GM18507 (cell line): ENCODE measurements at regions not wholly inside any gene's neighbourhood (a gene's known extent, or its start where the extent isn't known, plus 50 kb on each side); places are given as distances from the start of the nearest gene placed in this dataset.

Source experiments
- DNase-seq: peaks from one replicate; pipeline ENCODE4 v3.0.0; 2011; ENCODE audit warnings: low read depth; ENCODE audit not compliant: insufficient read length; ENCODE audit errors: extremely low spot score
- FAIRE-seq: peaks from 2 replicates; lab custom pipeline; 2011; peaks lifted over from hg19 to GRCh38; lab: Jason Lieb, UNC

DNA sequence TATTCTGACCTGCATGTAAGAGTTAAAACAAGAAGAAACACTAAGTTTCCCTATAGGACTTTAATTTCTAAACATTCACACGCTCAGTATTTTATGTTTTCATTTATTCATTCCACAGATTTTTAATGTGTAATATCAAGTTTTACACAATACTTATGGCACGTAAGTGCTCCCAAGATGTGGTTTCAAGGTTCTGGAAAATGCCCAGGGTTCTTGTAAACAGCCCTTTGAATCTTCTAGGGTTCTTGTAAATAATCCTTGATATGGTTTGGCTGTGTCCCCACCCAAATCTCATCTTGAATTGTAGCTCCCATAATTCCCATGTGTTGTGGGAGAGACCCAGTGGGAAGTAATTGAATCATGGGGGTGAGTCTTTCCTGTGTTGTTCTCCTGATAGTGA lies 383.0 kb downstream of the TXNL1 start:
- DNase-seq, result no peak
- no peak for FAIRE-seq

DNA sequence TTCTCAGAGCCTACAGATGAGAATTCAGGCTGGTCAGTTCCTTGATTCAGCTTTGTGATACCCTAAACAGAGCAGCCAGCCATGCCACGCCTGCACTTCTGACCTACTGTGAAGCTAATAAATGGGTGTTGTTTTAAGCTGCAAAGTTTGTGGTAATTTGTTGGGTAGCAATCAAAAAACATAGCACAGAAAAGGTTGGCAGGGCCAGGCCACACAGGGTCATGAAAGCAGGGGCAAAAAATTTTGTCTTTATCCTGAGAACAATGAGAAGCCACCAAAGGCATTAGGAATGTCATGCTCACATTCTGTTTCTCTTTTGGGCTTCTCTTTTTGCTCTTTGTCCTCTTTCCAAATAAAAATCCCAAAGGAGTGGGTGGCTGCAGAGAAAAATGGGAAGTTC lies 385.9 kb downstream of the TXNL1 start:
- no peak for FAIRE-seq
- DNase-seq, result no peak

DNA sequence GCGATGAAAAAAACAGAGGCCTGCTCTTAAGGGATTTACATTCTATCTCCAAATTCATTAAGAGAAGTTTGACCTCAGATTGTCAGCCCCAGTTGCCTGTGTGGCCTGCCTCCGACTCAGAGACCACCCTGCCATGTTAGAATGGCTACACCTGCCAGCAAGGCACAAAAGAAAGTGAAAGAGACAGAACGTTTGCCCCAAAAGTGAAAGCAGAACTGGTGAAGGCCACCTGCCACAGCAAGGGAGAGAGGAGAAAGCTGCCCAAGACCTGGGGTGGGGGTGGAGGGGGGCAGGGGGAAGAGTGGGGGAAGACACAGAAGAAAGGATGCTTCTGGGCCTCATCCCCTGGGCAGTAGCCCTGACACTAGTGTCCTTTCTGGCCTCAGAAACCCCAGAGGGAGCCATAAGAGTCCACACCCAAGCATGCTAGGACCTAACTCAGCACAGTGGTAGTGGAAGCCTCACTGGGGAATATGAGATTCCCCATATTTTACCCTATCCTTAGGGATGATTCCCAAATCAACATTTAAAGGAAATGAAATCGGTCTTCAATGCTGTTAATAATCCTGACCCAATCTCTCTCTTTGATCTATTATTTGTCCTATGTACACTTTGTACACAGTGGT lies 389.7 kb downstream of the TXNL1 start:
- FAIRE-seq (peak; percentile 68), DNase-seq (peak; percentile 17)

DNA sequence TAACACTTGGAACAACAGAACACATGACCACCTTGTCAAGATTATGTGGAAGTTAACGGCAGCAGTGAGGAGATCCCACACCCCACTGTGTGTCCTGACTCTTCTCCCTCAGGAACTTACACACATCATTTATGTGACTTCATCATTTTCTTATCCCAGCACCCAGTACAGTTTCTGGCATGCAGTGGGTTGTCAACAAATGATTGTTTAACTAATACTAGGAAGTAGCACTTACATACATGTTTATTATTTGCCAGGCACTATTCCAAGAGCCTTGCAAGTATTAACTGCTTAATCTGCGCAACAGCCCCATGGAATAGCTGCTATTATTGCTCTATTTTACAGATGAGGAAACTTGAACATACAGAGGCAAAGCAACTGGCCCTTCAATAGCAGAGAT lies 391.5 kb downstream of the TXNL1 start:
- FAIRE-seq, result no peak
- DNase-seq, result no peak

DNA sequence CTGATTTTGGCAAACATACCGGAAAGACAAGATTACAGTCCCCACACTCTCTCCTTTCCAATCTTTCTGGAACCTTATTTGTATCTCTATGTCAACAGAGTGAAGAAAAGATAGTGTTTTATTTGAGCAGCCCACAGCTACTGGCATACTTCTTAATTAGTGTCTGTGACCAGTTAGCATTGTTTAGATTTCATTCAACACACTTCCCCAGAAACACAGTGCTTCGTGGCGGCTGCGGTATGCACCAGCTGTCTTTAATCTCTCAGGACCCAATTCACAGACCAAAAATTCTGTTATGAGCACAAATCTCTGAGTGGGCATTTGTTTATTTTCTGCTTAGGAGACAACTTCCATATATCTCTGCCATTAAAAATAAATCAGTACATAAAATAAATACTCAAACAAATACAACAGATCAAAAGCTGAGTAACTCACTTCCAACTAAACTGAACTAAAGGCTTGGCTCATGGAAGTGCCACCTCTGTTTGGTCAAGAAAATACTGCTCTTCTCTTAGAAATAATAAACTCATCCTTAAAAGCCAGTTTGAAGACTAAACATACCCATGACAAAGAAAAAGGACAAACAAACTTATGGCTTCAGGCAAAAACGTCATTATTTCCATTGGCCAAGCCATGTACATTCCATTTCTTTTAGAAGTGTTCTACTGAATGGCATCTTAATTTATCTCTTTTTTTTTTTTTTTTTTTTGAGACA lies 392.4 kb downstream of the TXNL1 start:
- DNase-seq, result no peak

DNA sequence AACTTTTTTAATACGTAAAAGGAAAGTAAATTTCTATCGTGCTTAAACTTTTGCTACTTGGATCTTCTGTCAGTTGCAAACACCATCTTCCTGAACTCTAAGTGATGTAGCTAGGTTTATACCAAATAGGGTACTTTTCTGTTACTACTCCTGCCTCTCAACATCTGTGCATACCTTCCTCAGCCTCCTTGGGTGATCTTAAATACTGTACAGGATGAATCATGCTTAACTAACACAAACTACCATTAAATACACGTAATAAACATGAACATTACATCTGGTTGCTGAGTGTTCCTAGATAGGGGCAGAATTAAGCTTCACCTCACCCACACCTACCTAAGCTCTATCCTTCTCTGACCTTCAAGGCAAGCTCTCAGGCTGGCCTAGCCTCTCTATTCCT lies 398.0 kb downstream of the TXNL1 start:
- DNase-seq, result no peak
- no peak for FAIRE-seq

More for the DNA sequence above, 392.4 kb downstream of the TXNL1 start:
- FAIRE-seq, result no peak

DNA sequence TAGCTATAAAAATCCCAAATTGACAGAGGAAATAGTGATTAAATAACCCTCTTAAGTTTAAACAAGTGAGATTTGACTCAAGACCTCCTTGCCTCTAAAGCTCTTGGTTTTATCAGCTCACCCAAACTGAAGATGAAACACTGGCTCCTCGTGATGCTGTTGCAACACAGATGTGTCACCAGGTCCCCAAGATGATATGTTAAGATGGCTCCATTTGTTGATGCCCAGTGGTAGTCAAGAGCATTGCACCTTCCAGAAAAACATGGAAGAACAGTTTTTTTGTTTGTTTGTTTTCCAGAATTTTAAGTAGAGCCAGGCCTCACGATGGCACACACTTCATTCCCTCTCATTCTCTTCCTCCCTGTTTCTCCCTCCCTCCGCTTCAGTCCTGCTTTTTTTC lies 399.8 kb downstream of the TXNL1 start:
- FAIRE-seq (no peak), DNase-seq (no peak)

DNA sequence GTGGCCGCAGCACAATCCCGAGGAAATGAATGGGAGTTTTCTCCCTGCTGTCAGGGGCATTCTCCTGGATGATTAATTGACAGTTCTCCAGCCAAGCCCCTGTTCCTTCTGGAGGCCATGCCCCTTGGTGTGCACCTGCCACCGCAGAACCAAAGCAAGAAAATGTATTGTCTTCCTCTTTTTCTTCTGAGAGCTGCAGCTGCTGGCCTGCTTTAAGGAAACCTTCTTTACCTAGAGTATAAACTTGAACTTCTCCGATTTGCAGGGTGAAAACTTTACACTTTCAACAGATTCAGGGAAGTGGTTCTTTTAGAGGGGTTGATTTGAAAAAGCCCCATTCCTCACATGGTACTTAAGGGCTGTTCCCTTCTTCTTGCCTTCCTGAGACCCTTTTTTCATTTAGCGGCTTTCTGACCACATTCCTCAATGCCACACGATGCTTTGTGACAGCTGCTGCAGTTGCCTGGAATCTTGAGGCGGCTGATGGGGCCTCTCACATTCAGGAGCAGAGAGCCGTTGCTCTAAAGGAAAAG lies 402.8 kb downstream of the TXNL1 start:
- FAIRE-seq (no peak), DNase-seq (no peak)

DNA sequence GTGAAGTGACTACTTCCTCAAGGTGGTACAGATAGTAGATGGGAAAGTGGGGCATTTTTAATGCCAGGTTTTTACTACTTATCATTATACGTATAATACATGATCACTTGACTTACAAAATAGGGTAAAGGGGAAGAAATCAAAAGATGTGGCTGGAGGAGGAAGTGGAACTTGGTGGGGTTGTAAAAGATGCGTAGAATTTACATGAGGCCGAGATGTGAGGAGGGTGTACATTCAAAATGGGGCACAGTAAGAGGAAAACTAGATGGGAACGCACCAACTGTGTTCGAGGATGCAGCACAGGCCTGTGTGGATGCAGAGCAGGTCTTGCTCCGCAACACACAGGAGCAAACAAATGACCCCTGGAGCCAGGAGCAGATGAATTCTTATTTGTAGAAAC lies 403.3 kb downstream of the TXNL1 start:
- no peak for DNase-seq
- FAIRE-seq, result no peak

DNA sequence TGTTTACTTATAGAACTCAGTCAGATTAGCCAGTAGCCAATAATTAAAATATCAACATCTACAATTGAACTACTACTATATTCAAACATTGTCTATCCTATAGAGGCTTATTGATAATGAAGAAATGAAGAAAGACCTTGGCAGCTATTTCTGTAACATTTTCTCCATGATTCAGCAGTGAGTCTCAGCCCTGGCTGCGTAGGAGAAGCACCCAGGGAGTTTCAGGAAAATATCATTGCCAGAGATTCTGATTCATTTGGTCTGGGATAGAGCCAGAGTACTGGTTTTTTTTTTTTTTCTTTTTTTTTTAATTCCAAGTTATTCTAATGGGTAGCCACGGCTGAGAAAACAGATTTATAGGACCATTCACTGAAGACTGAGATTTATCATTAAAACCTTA lies 404.8 kb downstream of the TXNL1 start:
- FAIRE-seq (no peak), DNase-seq (no peak)

DNA sequence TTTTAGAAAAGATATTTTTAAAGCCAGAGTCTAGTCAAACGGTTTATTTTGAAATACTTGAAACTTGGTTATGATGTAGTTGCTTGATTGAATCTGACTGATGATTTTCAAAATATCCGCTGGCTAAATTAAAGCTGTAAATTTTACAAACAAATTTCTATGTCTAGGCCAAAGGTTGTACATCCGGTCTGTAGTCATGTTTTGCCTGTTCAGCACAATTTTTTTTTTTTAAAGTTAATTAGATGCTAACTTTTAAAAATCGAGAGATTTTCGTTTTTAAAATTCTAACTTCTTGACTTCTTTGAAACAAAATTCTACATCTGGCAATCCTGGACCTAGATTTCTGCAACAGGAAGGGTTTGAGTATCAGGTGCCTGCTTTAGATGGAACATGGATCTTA lies 412.4 kb downstream of the TXNL1 start:
- DNase-seq (no peak), FAIRE-seq (no peak)

DNA sequence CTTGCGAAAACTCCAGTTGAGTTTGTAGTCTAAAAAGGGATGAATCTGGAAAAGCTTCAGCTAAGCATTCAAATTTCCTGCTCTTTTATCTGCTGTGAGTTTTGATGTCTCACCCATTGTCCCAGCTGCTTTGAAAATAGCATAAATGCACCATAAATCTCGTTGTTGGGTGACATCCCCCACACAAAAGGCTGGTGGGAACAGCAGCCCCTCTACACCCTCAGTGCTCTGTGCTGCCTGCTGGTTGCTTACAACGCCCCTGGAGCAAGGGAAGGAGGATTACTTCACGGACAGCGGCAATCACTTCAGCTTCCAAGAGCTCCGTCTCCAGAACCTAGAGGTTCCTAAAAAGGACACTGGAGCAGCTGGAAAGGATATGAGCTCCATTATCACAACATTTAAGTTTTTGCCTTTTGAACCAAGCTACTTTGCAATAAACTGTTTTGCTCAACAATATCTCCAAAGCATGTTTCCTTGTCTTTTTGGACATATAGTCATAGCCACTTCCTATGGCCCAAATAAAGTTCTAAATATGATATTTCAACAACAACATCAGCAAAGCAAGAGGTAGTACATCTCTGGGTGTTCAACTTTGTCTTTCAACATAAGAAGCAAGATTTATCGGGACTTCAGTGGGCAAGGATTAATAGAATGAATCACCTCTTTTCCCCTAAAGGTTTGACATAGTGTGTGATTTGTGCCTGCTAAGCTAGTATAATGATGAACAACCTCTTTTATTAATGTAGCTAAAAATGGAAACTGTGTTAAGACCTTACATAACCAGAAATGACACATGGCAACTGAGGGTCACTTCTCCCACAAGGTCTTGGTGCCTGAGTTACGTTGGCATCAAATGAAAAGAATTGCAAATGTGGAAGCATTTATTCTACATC lies 413.5 kb downstream of the TXNL1 start:
- no peak for FAIRE-seq
- no peak for DNase-seq

DNA sequence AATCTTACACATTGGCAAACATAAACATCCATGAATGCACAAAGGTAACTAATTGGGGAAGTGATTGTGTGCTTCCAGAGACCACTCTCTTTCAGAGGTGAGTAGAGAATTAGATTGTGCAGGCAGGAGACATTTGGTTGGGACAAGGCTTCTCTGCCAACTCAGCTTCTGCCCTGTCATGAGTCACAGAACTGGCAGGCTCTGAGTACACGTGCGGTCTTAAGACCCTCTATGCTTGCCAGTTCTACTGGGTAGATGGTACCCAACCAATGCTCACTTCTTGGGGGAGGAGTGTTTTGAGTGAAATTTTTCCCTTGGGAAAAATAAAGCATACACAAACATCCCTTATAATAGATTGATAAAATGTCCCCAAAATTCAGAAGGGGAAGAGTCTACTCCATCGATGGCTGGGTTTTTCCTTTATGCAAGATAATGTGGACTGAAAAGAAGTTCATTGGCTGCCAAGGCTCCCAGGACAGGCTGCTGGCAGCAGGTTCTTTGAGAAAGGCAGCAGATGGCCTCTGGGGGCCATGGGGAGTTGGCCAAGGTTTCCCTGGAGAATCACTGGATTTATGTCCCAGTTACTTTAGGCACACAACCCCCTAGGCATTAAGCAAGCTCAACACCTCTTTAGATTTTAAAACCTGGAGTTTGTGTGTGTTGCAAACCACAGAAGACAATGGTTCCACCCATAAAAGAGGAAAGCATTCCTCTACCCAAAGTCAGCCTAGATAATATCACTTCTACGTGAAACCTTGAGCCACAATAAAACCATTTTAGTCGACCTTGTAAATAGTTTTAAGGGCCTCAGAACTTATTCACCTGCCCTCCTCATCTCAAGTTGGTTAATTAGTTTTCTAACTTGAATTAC lies 417.0 kb downstream of the TXNL1 start:
- no peak for FAIRE-seq
- DNase-seq, result no peak

DNA sequence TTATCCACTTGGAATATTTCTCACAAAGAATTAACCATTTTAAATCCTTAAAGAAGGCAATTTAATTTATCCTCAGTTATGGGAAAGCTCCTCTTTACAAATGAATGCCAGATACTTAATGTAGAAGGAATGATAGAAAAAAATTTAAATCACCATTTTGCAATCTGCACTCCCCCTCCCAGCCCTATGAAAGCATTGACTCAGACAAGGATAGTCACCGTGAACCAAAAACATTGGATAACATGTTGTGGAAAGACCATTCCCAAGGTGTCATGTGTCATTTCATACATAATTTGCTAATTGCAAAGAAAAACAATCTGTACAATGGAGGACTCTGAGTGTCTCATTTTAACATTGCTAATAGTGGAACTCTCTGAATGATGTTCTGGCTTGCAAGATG lies 421.0 kb downstream of the TXNL1 start:
- DNase-seq (no peak), FAIRE-seq (no peak)

DNA sequence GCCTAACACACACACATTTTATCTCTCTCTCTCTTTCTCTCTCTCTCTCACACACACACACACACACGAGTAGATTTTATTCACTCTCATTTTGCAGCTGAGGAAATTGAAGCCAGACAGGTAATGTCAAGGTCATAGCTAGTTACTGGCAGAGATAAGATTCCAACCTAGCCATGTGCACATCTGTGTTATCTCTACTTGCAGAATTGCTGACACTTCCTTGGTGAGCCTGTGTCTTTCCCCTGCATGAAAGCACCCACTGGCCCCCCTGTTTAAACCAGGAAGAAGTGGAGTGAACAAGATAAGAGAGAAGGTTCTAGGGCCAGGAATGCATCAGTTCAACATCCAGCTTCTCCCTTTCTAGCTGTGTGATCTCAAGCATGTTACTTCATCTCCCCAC lies 423.7 kb downstream of the TXNL1 start:
- DNase-seq (no peak), FAIRE-seq (no peak)

DNA sequence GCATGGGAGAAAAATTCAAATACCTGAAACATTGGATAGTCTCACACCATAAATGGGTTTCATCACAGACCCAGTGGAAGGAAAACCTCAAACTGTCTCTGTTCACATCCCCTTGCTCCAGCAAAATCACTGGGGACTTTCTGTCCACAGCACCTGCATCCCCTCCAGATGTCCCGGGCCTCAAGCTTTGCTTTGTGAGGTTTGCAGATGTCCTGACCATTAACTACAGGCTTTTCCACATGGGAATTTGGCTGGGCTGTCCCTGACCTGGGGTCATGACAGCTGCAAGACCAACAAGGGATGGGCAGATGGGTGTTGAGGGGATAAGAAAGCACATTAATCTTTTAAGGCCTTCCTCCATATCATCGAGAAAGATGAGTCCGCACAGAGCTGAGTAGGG lies 427.9 kb downstream of the TXNL1 start:
- DNase-seq (no peak), FAIRE-seq (no peak)

DNA sequence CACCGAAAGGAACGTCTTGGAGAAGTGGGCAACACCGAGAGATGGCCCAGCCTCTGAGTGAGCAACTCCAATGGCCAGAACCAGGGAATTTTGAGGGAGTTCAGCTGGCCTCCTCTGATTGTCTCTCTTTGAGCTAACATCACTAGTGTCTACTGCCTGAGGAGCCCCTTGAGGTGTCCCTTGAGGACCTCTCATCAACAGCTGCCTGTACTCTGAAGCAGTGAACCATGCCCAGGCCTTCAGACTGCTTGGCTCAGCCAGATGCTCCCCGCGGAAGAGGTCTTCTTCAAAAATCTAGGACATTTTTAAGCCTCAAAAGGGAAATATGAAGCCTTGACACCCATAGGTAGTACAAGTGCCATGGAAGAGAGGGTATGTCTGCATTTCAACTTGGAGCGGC lies 430.4 kb downstream of the TXNL1 start:
- FAIRE-seq (no peak), DNase-seq (no peak)

DNA sequence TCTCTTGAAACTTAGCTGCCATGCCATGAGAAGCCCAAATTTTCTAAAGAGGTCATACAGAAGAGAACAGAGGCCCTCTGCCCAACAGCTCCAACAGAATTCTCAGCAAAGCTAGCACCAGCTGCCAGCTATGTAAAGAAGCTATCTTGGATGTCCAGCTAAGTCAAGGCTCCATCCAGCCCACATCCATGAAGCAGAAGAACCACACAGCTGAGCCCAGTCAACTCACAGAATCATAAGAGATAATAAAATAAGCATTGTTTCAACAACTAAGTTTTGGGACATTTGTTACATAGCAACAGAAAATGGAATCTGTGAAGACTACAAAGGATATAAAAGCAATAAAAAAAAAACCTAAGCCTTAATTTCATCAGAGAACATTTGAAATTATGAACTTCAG lies 434.3 kb downstream of the TXNL1 start:
- FAIRE-seq, result no peak
- no peak for DNase-seq

DNA sequence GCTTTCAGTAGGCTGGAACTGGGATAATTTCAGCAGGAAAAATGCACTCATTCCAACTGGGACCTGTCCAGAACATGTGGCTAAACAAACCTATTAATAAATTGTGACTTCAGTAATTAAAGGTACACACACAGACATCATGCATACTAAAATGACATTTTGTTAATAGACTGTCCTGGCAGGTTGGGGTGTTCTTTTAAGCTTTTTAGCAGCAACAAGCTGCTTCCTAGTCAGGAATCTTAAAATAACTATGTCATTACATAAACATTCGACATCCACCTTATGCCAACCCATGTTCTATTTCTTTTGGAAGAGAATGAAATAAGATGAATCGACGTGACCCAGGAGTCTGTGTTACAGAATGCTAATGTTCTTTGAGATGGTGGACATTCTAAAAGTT lies 435.7 kb downstream of the TXNL1 start:
- DNase-seq (no peak), FAIRE-seq (no peak)
